ENCODE measurements at regions not wholly inside any gene's neighbourhood (a gene's known extent, or its start where the extent isn't known, plus 50 kb on each side); places are given as distances from the start of the nearest gene placed in this dataset.

DNA sequence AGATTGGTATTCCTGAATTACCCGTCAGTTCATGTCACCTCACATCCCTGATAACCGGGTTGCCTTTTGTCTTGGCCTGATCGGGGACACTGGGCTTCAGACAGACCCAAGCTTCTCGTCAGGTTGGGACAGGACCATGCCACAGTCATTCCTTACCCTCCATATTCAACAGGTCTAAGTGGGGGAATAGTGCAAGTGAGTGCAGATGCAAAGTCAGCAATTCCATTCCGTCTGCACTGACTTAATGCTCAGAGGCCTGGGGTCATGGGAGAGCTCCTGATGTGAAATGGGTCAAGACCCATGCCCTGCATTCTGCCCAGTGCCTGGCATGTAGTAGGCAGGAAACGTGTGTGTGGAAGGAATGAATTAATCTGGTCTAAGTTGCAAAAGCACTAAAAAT lies 95.4 kb upstream of the PITRM1 start:
- TF ChIP-seq CTCF (IDR thresholded peaks at IDR 0.05) = no peak
- no peak for TF ChIP-seq EZH2 (IDR thresholded peaks at IDR 0.05; ENCODE audit: borderline replicate concordance, insufficient read depth, low read depth, low read length, poor library complexity, severe bottlenecking)

Data from B cell (primary cell).